CD1c-positive myeloid dendritic cell (primary cell): ENCODE measurements at regions not wholly inside any gene's neighbourhood (a gene's known extent, or its start where the extent isn't known, plus 50 kb on each side); places are given as distances from the start of the nearest gene placed in this dataset.
"Not testable (repeated sequence)": the region's sequence is repeated elsewhere in the genome, so short reads cannot be mapped to it uniquely, and the experiment has no call there.

Experiments used
- DNase-seq: peaks from one replicate; pipeline ENCODE4 v3.0.0-alpha.2; 2016; ENCODE audit errors: extremely low spot score

DNA sequence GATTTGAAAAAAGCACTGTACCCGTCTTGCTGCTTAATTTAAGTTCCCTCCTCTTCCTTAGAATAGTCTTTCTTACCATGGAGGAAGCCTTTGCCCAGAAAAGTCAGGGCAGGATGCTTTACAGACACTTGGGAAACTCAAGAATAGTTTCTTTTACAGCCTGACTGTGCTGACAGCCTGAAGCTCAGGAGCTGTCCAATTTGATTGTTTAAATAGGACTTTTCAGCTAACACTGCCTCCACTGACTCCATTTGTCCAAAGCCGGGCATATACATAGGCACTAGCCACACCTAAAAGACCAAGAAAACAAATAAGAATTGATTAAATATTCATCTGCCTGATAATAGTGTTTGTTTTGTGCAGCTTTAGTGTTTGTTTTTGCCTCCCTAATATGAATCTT, 110.9 kb upstream of the L3MBTL4 start:
- DNase-seq = no peak

DNA sequence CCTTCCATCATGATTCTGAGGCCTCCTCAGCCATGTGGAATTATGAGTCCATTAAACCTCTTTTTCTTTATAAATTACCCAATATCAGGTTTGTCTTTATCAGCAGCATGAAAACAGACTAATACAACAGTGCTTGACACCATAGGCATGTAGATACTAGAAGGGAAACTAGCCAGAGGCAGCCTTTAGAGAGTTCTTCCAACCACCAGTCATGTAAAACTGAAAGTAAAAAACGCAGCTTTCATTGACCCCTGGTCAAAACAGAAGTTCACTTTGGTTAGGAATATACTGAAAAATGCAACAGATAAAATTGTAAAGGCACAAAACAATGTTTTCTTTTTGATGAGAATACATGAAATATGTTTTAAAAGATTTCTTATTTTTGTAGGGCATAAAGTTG, 122.8 kb upstream of the L3MBTL4 start:
- no peak for DNase-seq

GRCh38 chr18:6541131-6541679, 126.5 kb upstream of the L3MBTL4 start:
- DNase-seq = not testable (repeated sequence)

GRCh38 chr18:6542296-6542695, 127.6 kb upstream of the L3MBTL4 start:
- DNase-seq = no peak

DNA sequence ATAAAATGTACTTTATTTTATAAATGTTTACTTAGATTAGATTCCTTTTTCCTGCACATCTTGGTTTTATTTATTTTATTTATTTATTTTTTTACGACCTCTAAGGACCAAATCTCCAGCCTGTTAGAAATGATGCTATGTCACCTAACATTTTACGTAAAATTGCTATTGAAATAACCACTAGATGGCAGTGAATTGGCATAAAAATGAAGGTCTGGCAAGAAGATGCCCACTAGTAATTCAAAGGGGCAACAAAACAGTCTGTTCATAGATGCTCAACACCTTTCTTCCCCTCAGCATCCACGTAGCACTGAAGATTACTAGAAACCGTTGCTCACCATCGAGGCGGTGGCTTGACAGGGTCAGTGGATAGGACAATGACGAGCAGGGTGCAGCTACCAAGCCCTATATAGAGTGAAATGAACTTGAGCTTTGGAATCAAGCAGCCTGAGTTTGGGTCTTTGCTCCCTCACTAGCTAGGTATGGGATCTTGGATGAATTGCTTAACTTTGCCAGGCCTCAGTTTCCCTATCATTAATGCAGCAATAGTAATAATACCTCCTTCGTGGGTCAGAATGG, 128.7 kb upstream of the L3MBTL4 start:
- no peak for DNase-seq

- DNase-seq = no peak
Measured at GRCh38 chr18:6546229-6546628, 131.5 kb upstream of the L3MBTL4 start.

DNA sequence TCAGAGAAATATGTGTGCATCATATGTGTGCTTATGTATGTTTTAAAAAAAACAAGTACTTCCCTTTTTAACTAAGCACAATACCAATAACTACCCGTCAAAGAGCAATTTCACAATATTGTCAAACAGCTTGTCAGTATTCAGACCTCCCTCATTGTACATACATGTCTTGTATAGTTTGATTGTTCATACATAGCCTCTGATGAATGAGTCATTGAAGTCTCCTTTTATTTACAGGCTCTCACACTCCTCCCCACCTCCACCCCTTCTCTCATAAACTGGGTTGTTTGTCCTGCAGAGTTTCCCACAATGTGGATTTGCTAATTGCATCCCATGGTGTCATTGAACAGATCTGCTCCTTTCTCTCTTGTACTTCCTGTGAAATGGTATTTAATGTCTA, 132.8 kb upstream of the L3MBTL4 start:
- DNase-seq = no peak

DNA sequence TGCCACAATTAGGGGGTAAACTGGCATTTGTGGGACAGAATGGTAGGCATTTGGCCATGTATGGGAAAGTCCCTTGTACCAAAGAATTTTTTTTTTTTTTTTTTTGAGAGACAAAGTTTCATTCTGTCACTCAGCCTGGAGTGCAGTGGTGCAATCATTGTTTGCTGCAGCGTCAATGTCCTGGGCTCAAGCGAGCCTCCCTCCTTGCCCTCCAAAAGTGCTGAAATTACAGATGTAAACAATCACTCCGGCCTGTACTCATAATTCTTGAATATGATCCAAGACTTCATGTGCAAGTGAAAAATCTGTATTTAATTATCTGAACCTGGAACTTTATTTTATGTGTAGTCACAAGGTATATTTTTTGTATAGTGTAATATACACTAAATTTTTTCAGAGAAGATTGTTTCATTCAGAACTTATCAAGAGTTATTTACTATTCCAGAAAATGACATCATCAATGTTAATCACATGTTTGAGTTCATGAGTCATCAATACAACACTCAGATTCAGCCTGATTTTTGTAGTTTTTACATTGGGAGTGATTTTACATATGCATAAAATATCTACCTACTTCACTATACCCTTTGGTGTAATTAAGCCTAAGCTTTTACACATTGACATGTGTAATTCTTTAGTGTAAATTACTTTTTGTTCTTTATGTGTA, 138.7 kb upstream of the L3MBTL4 start:
- no peak for DNase-seq

GRCh38 chr18:6557057-6557769, 142.5 kb upstream of the L3MBTL4 start:
- no peak for DNase-seq

GRCh38 chr18:6557770-6558248, 143.1 kb upstream of the L3MBTL4 start:
- DNase-seq = no peak

GRCh38 chr18:6558446-6559156, 143.9 kb upstream of the L3MBTL4 start:
- no peak for DNase-seq

DNA sequence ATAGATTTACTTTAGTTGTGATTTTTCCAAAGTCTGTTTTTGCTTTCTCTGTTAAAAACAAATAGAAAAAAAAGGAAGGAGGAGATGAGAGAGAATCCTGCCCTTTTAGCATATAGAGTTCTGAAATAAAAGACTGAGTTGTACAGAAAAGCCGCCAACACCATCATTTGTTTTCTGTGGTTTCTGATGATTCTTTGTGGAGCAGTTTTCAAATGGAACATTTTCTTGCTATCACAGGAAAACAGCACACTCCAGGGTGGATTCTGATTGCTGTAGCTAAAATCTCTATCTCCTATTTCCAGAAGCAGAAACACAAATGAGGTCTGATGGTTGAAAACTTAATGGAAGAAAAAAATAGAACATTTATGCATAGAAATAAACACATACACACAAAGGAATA, 144.6 kb upstream of the L3MBTL4 start:
- no peak for DNase-seq

DNA sequence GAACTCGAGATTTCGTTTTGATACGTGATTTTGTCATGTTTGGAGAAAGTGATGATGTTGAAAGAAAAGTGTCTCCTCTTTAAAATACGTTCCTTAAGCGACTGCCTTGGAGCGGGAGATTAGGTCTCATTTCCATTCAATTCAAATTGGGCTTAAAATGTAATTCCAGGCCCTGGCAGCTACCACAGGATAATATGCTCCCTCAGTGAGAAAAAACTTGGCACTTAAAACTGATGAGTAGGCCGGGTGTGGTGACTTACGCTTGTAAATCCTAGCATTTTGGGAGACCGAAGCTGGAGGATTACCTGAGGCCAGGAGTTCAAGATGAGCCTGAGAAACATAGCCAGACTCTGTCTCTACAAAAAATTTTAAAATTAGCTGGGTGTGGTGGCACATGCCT, 146.3 kb upstream of the L3MBTL4 start:
- no peak for DNase-seq

DNA sequence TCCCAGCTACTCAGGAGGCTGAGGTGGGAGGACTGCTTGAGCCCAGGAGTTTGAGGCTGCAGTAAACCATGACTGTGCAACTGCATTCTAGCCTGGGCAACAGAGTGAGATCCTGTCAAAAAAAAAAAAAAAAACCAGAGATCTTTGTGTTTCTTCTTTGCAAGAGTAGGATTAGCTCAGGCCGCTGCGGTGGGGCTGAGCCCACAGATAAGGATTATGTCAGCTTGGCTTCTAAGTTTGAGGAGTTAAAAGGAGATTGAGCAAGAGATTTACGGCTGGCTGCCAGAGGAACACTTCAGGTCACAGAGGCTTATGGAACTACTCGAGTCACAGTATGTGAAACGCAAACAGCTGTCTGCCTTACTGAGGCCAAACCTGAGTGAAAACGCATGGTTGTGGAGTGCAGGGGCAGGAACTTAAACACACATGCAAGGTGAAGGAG, 146.7 kb upstream of the L3MBTL4 start:
- no peak for DNase-seq

- DNase-seq = no peak
Measured at GRCh38 chr18:6561862-6562291, 147.2 kb upstream of the L3MBTL4 start.

DNA sequence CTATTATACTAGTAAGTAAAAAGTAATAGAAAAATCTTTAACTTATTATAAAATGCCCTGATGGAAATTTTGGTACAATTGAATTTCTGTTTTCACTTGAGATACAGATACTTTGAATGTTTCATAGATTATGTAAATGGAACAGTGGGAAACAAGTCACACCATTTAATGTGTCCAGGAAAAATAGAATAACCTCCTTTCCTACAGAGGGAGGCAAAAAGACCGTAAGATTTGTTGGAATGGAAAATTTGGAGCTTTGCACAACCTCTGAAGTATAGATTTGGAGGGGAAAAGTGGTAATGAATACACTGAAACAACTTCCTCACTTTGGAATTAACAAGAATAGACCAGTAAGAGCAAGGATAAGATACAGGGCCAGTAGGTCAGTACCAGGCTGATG, 149.2 kb upstream of the L3MBTL4 start:
- DNase-seq = no peak

DNA sequence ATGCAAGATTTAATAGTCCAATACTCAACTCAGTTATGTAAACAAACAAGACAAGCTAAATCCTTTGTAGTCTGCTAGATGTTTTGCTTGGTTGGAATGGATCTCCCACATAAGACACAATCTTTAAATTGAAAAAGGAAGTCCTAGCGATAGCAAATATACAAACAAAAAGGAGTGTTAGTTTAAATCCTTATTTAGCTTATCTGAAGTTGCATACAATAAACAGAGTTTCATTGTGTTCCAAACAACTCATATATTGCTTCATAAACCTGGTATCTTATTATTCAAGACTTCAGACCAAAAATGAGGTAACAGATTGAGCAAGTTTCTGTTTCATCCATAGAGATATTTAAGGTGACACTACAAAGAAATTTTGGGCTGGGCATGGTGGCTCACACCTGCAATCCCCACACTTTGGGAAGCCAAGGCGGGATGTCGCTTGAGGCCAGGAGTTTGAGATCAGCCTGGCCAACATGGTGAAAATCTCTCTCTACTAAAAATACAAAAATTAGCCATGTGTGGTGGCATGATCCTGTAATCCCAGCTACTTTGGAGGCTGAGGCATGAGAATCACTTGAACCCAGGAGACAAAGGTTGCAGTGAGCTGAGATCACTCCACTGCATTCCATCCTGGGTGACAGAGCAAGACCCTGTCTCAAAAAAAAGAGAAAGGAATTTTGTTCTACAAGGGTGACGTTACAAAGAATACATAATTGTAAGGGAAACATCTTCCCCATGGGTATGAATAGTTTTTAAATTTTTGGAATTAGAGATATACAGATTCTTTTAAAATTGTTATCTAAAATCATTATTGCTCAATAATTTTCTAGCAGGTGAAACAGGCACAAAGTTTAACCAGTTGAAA, 150.5 kb upstream of the L3MBTL4 start:
- no peak for DNase-seq

DNA sequence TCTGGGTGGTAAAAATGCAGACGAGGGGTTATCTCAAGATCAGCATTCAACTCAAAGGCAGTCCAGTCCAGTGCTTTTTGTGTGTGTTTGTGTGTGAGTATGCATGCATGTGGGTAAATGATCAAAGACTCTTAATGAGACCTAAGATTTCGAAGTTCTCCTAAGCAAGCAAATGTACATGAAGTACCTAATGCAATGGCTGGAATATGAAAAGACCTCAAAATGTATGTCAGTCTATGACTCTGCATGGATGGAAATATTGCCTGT, 151.0 kb upstream of the L3MBTL4 start:
- DNase-seq = no peak

DNA sequence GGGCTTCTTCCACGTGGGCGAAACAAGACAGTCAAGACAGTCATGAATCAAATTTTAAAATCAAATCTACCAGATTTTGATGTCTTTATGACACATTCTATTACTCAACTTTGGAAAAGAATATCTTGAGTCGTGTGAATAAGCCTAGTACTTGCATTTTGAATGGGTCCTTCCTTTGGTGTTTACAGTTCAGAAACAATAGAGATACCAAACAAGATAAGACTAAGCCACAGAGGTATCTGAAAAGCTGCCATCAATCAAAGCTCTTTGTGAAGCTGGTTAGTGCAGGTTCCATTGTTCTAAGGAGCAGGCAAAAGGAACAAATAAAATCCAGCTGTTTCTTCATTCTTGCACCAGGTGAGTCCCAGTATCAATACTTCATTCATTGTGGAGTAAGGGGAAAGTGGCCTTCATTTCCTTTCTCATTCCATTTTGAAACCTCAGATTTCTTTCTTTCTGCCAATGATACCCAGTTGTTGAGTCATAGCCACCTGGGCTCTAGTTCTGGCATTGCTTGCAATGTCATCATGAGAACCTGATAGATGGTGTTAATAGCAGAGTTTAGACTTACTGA, 151.7 kb upstream of the L3MBTL4 start:
- no peak for DNase-seq

- DNase-seq = no peak
Measured at GRCh38 chr18:6569813-6570212, 155.1 kb upstream of the L3MBTL4 start.
